ENCODE measurements at regions not wholly inside any gene's neighbourhood (a gene's known extent, or its start where the extent isn't known, plus 50 kb on each side); places are given as distances from the start of the nearest gene placed in this dataset.

DNA sequence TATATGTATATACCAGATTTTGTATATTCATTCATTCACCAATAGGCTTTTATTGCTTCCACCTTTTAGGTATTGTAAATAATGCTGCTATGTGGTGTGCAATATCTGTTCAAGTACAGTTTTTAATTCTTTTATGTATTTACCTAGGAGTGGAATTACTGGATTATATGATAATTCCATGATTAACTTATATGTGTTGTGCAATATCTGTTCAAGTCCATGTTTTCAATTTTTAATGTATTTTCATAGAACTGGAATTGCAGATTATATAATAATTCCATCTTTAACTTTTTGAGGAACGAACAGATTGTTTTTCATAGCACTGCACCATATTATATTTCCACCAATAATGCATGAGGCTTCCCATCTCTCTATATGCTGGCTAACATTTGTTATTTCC is 50.6 kb upstream of the L3MBTL4 start:
- no peak for DNase-seq

DNA sequence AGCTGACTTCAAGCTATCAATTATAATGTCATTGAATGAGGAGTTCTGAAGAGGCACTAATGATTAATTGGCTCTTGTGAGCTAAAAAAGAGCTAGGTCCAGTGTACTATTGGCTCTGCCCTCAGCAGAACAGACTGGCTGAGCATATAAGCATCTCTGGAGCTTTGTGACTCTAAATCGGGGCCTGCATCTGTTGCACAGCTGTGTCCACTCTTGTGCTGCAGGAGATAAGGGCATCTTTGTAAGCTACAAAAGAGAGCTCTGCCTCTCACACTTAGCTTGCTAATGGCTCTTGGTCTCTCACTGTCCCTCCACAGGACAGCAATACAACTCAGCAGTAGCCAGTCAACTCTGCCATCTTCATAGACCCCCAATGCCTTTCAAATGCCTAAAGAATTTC is 61.5 kb upstream of the L3MBTL4 start:
- DNase-seq = no peak

DNA sequence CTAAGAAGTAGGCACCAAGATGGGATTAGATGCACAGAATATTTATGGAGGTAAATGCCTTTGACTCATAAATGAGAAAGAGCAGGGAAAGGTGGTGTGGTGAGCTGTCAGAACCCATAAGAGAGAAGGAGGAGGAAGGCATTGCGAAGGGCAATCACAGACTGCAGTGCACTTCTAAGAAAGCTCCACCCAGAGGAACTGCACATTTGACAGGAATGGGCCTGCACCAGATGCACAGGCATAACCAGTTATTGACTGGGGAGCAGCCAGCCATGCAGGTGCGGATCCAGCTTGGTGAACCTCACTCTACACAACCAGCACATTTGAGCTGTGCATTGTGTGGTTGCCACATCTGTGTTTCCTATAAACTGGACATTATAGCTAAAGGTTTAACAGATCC is 62.2 kb upstream of the L3MBTL4 start:
- no peak for DNase-seq

DNA sequence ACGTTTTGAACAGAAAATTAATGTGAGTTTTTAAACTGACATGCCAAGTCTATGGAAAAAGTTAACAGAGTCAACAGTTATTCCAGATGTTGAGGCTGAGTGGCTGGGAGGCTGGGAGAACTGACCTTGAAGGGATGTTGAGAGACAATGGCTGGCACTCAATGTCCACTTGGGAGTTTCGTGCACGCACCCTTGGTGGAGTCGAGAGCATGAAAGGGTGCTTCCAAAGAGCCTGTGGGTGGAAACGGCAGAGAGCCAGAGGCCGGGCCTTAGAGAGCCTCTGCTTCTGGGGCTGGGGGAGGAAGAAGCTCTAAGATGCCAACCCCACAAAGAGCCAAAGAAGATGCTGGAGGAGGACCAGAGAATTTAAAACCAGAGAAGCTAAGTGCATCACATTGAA is 63.4 kb upstream of the L3MBTL4 start:
- no peak for DNase-seq

DNA sequence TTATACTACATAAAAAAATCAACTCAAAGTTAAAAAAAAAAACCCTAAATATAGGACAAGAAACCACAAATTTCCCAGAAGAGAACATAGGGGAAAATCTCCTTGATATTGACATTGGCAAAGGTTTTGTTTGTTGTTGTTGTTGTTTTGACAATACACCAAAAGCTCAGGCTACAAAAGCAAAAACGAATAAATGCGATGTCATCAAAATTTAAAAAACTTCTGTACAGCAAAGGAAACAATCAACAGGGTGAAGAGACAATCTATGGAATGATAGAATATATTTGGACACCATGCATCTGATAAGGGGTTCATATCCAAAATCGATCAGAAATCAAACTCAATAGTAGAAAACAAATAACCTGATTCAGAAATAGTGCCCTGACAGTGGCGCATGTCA is 65.0 kb upstream of the L3MBTL4 start:
- DNase-seq = no peak

DNA sequence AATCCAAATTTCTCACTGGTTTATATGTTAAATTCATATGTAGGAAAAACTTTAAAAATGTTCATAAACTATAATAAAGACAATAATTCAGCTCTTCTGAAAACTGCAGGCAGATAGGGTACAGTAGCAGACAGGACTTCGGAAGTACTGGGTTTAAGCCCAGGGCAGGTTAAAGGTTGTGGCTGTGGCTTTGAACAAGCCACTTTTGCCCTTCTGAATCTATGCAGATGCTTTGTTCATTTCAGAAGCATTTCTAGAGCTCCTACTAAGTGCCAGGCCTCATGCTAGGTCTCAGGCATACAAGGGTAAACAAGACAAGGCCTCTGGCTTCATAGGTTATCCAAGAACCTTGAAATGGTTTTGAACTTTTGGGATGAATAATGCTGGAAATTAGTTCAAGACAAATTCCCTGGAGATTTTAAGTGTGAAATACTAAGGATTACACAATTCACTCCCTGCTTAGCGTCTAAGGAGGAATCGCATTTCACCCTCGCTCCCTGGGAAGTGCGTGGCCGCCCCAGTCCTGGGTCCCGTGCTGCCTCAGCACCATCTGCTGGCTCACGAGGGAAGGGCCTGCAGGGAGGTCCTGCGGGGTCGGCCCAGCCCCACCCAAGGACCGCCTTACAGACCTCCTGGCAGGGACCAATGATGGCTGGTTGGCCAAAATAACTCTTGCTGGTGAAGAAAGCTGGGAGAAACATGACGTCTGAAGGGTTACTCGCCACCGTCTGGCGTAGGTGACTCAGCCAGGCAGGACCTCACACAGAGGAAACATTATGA is 67.7 kb upstream of the L3MBTL4 start:
- DNase-seq = no peak

DNA sequence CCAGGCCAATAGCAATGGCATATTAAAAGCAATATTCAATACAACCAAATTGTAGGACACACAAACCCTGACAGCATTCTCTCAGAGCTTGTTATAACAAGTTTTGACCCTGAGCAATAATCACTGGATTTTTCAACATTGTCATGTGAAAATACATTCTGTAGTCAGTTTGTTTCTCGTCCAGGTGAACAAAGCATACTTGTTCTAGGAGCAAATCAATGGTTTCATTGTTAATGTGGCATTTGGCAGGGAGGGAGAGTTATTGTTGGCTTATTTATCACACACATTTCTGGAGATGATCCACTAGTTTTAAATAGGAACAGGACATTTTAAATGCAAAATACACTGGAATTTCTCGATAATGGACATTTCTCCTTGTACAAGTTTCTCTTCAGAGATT is 69.9 kb upstream of the L3MBTL4 start:
- no peak for DNase-seq

DNA sequence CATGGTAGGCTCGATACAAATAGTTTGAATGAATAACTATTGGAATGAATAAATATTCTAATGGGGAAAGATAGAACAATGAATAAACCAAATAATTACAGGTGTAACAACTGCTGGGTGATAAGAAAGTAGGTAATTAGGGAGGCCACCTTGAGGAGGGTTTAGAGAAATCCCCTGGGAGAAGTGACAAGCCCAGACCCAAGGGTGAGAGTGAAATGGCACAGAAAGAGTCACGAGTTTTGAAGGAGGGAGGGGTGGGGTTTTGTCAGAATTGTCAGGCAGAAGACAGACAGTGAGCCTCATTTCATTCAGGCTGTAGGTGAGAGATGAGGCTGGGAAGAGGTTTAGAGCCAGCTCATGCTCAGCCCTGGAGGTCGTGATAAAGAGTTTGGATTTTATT is 71.6 kb upstream of the L3MBTL4 start:
- DNase-seq = no peak

DNA sequence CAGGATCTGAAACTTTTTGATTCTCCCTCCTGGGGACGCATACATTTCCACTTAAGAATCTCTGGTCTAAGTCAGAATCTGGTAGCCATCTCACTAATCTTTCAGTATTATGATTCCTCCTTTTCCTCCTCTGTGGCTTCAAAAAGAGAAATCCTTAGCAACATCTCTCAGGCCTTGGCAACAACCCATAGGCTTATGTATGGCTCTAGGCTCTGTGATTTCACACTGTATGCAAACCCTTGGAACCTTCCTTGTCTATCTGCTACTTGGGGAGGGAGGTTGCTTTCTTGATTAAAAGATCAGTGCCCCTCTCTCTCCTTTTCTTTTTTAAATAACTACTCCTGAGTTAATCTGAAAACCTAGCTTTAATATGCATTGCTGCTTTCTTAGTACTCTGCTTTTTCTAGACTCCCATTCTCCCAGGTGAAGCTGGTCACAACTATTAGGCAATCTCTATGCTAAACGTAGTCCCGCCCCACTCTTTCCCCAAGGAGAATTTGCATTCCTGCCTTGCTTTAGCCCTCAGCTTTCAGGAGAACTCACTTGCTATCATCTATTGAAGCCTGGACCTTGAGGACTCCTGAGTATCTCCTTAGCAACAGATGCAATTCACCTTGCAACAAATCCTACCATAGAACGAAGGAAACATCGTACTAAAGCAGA is 72.2 kb upstream of the L3MBTL4 start:
- no peak for DNase-seq

DNA sequence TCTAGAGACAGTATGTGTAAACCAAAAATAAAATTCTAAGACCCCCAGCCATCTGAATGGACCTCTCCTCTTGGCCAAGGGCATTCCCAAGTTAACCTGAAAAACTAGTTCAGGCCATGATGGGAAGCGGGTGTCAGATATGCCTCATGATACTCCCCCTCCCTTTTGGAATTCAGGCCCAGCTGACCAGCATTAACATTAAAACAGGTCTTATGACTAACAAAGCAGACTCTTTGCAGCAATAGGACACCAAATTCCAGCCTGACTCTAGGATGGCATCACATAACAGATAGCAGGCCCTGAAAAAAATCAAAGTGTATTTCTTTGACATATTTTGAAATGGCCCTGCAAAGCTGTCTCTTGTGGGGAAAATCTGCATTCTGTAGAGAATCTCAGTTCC is 73.3 kb upstream of the L3MBTL4 start:
- no peak for DNase-seq

DNA sequence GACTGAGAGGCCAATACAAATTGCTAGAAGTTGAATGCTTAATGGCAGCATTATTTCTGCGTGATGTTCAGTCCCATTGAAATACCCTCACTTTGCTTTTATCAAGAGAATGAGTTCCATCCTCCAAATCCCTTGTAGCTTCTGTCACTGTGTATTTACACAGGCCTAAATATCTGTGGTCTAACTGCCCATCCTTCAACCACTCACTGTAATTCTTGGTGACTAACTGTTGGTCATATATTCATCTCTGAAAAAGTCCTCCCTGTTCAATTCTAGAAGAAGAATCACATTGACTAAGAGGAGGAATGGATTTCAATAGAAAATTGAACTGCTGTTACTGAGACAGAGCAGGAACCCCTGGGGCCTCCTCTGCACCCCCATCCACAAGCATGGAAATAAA is 74.2 kb upstream of the L3MBTL4 start:
- no peak for DNase-seq

DNA sequence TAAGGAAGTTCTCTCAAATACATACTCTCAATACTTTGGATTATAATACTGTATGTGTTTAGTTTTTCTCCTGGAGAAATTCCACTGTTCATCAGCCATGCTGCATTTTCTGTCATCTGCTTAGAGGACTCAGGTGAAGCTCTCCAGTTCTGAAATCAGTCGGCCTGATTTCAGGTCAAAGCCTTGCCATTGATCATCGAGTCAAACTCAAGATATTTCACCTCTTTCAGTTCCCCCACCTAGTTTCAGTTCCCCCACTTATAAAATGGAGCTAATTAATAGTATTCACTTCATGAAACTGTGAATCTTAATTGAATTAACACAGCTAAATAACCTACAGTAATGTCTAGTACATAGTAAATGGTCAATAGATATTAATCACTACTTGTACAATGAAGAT is 75.3 kb upstream of the L3MBTL4 start:
- DNase-seq = no peak

DNA sequence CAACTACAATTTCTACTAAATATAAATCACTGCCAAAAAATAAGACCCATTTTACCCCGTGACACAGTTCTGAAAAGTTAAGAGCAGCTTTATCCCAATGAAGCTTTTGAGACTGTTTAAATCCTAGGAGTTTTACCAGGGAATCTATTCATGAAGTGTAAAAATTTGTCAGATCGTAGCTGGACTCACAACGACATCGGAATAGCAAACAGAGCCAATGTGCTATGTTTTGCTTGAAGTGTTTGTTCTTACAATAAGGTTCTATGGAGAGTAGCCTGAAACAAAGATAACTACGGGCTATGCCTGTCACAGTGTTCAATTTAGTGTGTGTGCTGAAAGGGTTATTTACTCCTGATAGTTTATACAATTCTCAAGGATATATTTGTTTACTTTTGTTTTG is 78.5 kb upstream of the L3MBTL4 start:
- no peak for DNase-seq

DNA sequence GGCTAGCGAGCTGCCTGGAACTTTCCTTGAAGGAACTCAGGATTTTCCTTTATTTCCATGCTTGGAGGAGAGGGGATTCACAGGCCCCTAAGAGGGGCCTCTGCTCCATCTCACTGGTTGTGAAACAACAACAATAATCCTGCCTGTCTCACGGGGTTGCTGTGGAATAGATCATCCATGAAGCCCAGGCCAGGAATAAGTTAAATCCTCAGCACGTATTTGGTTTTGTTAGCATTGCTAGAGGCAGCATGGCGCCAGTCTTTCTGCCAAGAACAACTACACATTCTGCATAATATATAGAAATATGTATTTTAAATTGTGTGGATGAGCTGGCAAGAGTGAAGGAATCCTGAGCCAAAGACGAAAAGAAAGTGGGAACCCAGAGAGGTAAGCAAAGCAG is 80.8 kb upstream of the L3MBTL4 start:
- DNase-seq = no peak

DNA sequence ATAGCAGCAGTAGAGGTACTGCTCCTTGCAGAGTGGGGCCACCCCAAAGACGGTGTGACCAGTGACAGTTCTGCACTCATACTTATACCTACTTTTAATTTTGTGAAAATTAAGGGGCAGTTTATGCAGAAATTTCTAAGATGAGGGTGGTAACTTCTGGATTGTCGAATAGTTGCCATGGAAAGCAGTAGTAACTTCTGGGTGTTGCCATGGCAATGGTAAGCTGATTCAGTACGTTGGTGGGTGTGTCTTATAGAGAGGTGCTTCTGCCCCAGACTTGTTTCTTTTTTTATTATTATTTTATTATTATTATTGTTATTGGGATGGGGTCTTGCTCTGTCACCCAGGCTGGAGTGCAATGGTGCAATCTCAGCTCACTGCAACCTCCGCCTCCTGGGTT is 82.8 kb upstream of the L3MBTL4 start:
- no peak for DNase-seq

DNA sequence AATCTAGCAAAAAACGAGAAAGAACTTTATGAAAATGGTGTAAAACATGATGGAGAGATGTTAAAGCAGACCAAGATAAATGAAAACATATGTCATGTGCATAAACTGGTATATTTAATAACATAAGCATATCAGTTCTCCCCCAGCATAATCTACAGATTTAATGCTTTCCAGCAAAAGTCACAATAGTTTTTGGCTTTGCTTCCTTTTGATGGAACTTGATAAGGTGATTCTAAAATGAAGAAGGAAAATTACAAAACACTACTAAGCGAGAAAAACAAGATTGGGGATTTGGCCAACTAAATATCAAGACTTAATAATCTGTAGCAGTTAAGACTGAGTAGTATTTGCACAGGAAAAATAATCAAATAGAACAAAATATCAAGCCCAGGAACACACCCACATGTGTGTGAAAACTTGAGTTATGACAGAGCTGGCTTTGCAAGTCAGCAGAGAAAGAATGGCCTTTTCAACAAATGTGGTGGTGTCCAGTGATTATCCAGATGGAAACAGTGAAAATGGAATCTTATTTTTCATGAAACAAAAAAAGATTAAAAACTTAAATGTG is 83.7 kb upstream of the L3MBTL4 start:
- DNase-seq = no peak

DNA sequence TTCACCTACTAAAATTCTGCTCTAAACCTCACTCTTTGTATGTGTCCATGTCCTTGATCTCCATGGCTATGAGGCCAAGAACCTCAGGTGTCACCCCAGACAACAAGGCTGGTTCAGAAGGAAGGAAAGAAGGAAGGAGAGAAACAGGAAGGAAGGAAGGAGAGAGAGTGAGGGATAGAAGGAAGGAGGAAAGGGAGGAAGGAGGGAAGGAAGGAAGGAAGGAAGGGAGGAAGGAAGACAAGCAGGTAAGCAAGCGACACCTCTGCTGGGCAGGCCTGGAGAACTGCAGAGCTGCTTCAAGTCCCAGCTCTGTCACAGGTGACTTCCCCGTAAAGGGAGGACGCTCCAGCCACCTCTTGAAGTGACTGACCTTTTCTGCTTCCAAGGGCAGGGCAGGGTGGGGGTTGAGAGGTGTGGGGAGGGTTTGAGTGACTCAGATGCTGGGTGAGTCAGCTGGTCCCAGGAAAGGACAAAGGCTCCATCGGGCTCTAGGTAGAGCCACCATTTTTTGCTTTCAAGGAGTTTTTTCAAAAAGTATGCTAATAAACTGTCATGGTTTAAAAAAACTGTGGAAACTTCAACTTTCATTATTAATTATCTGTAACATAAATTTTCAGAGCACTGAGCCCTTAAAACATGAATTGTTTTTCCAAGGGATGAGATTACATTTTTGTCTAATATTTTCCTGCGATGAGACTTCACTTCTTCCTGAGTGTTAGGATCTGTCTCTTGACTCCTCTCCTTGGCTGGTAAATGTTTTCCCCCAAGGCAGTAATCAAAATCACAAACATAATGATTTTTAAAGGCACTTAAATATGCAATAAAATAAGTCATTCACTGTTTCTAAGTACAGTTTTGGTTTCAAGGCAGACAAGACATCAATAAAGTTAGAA is 90.1 kb upstream of the L3MBTL4 start:
- DNase-seq = no peak

DNA sequence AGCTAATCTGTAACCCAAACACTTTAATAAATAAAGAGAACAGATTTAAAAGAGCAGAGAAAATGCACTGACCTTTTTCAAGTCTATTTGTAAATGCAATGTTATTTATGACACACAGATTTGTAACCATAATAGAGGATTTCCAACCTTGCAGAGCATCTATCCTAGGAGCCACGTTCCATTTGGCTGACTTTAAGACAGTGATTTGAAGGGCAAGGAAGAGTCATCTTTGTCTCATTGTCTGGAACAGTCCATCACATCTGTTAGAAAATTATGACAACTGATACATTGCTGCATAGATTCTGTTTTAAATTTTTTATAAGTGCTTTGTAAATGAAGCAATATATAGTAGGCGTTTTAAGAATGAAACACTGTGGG is 90.8 kb upstream of the L3MBTL4 start:
- no peak for DNase-seq

DNA sequence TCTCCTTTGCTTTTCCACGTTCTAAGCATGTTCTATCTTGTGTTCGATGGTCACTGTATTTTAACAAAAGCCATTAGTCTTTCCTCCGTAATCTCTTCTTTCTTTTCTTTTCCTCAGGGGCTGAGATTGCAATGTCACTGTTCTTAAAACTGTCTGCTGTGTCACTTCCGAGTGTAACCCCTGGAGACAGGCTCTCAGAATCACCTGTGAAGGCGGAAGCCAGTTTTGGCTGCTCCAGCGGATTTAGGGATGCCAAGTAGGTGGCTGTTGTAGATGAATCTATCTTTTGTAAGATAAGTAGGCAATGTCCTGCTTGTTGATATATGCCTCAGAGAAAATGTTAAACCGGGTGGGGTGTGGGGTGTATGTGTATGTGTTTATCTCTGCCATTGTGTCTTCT is 94.7 kb upstream of the L3MBTL4 start:
- no peak for DNase-seq

DNA sequence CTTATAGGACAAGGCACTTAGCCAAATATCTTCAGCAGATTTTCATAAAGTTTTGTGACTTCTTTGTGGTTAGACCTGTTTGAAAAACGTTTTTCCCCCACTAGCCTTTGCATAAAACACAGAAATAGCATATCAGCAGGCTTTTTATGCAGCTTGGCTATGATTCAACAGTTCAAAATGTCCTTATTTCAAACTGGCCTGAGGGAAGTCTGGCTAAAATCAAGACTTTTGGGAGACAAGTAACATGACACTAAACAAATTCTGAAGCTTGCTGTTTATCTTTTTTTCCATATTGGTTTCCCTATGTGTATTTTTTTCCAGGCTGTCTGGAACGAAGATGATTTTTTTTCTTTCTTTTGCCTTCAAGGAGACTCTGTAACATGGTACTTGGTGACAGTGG is 95.1 kb upstream of the L3MBTL4 start:
- DNase-seq = no peak

DNA sequence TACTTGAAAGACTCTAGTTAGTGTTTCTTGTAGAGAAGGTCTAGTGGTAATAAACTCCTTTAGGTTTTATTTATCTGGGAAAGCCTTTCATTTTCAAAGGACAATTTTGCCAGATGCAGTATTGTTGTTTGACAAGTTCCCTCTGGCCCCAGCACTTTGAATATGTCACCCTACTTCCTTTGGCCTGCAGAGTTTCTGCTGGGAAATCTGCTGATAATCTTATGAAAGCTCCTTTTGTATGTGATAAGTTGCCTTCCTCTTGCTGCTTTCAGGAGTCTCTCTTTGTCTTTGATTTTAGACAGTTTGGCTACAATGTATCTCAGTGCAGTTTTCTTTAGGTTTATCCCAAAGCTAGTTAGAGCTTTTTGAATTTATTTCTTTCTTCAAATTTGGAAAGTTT is 106.2 kb upstream of the L3MBTL4 start:
- no peak for DNase-seq

DNA sequence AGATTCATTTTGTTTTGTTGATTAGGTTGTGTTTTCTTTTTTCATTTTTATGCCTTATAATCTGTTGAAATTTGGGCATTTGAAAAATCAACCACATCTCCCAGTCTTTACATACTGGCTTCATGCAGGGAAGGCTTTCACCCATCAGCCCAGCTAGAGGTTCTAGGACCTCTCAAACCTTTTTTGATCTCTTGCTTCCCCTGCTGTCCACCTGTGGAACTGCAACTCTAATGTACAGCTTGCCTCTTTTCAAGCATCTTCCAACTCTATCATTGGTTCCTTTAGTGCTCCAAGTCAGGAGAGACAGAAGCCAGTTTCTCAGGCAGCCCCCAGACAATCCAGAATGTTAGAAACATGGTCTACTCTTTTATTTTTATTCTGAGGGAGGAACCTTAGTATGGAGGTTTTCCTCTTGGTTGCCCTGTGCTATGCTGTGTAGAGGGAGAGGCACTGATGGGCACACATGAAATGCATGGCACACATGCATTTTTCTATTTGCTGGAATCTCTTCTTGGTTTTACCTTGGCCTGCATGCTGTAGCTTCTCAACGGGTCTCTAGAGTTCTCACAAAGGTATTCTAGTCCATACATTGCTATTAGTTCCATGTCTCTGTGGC is 107.2 kb upstream of the L3MBTL4 start:
- no peak for DNase-seq

DNA sequence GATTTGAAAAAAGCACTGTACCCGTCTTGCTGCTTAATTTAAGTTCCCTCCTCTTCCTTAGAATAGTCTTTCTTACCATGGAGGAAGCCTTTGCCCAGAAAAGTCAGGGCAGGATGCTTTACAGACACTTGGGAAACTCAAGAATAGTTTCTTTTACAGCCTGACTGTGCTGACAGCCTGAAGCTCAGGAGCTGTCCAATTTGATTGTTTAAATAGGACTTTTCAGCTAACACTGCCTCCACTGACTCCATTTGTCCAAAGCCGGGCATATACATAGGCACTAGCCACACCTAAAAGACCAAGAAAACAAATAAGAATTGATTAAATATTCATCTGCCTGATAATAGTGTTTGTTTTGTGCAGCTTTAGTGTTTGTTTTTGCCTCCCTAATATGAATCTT is 110.9 kb upstream of the L3MBTL4 start:
- DNase-seq = no peak

All from NCI-H1930 (cell line).